Activated T-cell treated with anti-CD3 and anti-CD28 coated beads, Interleukin-2, amount 50 U/mL, for 48 hours (primary cell): ENCODE measurements at regions not wholly inside any gene's neighbourhood (a gene's known extent, or its start where the extent isn't known, plus 50 kb on each side); places are given as distances from the start of the nearest gene placed in this dataset.
"Not testable (repeated sequence)": the region's sequence is repeated elsewhere in the genome, so short reads cannot be mapped to it uniquely, and the experiment has no call there.

Source experiments
- DNase-seq, 2 experiments: peaks; one replicate each; pipeline ENCODE4 v3.0.0-alpha.2; 2020

DNA sequence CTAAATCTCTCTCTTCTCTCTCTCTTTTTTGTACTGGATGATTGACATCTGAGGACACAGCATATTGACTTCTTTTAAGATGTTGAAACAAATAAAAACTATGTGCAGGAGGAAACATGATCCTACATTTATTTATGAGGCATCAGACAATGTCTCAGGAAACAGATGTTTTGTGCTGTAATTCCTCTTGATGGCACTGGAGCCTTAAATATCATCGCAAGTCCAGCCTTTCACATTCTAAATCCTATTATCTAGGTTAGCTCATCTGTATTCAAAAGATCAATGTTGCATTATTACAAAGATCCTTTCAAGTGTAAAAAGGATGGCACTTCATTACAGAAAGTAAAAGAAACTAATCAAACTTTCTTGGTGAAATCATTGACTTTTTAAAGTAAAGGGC is 63.9 kb downstream of the MAT2B start:
- no peak for DNase-seq

DNA sequence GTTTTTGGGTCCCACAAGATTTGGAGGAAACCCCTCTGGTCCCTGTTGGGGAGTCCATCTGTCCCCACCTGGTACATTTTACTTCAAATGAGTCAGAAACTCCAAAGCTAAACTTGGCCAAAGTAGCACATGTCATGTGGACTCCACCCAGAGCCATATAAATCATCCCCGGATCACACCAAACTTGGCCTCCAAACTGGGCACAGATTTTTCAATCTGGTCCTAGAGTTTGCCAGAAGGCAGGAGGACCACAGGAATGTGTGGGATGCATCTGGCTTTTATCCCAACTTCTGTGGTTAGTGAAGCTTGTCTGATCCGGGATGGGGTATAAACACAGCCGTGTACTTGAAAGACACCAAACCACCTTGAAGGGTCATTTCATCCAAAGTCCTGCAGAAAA is 66.3 kb downstream of the MAT2B start:
- no peak for DNase-seq

GRCh38 chr5:163574472-163575440 is 69.3 kb downstream of the MAT2B start:
- DNase-seq, result no peak

DNA sequence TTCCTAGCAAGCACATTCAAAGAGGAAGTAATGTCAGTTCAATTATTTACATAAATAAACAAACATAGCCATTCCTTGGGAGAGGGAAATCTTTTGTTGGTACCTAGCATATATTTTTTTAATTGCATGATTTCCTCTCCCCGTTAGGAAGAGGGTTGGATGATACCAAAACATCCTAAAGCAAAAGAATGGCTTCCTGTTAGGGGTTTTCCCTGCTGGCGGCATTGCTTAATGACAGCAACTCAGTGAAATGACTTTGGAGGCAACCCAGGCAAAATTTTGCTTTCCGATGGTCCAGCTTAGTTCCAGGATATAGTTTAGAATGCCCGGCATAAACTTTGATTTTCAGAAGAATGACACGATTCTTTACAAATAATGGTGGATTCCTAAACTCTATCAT is 73.2 kb downstream of the MAT2B start:
- DNase-seq, result no peak

GRCh38 chr5:163579729-163580128 is 74.3 kb downstream of the MAT2B start:
- no peak for DNase-seq

DNA sequence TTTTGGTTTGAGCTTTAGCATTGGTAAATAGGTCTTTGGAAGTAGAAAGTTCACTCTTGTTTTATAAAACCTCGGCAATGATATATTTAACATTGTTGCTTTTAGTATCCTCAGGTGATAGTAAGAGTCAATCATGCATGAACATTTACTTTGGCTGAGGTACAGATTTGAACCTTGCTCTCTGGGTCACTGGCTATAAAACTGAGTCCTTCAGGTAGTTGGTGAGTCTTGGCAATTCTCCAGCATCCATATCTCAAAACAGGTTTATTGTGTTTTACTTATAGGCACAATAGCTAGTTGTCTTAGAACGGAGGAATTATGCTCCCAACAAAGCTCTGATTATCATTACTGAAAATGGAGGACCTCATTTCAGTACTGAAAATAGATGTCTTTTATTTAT is 75.1 kb downstream of the MAT2B start:
- no peak for DNase-seq

DNA sequence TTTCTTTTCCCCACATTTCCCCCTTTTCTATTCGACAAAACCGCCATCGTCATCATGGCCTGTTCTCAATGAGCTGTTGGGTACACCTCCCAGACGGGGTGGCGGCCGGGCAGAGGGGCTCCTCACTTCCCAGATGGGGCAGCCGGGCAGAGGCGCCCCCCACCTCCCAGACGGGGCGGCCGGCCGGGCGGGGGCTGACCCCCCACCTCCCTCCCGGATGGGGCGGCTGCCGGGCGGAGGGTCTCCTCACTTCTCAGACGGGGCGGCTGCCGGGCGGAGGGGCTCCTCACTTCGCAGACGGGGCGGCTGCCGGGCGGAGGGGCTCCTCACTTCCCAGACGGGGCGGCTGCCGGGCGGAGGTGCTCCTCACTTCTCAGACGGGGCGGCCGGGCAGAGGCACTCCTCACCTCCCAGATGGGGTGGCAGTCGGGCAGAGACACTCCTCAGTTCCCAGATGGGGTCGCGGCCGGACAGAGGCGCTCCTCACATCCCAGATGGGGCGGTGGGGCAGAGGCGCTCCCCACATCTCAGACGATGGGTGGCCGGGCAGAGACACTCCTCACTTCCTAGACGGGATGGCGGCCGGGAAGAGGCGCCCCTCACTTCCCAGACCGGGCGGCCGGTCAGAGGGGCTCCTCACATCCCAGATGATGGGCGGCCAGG is 78.2 kb downstream of the MAT2B start:
- not testable (repeated sequence) for DNase-seq

- no peak for DNase-seq
Observed at GRCh38 chr5:163585206-163585605, 79.8 kb downstream of the MAT2B start.

DNA sequence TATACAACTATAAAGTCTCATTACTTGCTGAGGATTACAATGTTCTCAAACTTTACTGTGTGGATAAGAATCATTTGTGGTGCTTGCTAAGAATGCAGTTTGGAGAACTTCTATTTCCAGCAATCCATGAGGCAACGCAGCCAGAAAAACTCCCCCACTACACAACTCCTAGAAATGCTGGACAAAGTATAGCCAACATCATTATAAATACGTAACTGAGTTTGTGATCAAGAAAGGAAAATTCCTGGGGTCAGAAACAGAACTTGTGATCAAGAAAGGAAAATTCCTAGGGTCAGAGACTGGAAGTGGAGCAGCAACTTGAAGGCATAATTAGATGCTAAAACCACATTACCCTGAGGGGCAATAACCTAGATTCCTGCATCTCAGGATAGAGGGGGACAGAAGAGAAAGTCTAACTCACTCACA is 81.1 kb downstream of the MAT2B start:
- DNase-seq, result no peak

DNA sequence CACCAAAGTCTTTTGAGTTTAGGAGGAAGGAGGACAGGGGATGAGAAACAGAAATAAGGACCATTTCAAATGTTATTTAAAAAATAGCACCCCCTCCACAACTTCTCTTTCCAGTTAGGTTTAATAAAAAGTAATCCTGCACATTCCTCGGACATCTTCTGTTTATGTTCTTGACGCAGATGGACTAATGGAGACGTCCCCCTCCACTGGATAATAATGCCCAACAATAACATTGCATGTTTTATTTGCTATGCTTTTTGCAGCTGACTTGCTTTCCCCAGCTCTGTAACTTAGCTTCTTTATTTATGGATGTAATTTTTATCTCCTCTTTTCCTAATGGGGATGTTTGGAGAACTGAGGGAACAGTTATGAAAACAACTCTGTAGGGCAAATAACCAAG is 89.5 kb downstream of the MAT2B start:
- no peak for DNase-seq

GRCh38 chr5:163595932-163596607 is 90.7 kb downstream of the MAT2B start:
- DNase-seq, result no peak

DNA sequence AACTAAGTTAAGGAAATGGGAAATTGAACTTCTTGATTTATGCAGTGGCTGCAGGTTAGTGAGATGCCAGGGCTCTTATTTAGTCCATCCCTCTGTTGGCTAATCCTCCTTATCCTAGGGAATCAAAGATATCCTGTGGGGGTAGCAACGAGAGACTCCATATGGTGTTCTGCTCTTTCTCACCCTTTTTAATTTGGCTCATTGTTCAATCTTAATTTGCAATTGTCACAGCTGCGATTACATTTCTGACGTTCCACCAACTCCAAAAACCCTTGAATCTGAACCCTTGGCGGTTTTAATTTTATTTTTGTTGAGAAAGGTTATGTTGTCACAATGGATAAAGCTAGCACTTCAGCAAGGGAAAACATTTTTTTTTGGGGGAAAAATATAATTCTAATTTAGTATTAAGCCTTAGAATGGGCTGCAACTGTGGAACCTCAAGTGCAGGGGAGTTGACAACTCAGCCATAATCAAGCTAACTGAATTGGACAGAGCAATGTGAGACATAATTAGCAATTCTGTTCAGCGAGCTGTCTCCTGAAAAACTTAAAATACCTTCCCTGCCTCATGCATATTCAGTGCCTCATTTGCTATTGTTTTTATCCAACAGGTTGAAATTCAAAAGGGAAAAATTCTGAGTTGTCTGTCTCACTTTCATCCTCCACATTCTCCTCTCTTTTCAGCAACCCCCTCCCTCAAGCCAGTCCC is 91.3 kb downstream of the MAT2B start:
- DNase-seq, result no peak

- no peak for DNase-seq
Observed at GRCh38 chr5:163604013-163604412, 98.6 kb downstream of the MAT2B start.

DNA sequence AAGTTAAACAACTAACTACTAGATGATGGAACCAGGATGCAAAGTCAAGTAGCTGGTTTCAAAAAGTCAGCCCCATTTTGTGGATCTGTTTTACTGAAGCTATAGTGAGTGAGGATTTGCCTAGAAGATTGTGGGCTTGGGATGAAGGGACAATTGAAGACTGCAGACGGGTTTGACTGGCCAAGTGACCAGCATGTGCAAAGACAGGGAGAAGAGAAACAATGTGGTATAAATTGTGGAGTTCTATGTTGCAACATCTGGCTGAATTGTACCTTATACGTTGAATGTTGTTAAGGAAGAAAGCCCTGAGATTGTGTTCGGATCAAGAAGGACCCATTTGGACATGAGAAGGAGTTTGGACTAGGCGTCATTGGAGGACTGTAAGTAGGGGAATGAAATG is 101.8 kb downstream of the MAT2B start:
- no peak for DNase-seq

- no peak for DNase-seq
Observed at GRCh38 chr5:163608621-163609020, 103.2 kb downstream of the MAT2B start.

GRCh38 chr5:163609910-163610309 is 104.5 kb downstream of the MAT2B start:
- no peak for DNase-seq

DNA sequence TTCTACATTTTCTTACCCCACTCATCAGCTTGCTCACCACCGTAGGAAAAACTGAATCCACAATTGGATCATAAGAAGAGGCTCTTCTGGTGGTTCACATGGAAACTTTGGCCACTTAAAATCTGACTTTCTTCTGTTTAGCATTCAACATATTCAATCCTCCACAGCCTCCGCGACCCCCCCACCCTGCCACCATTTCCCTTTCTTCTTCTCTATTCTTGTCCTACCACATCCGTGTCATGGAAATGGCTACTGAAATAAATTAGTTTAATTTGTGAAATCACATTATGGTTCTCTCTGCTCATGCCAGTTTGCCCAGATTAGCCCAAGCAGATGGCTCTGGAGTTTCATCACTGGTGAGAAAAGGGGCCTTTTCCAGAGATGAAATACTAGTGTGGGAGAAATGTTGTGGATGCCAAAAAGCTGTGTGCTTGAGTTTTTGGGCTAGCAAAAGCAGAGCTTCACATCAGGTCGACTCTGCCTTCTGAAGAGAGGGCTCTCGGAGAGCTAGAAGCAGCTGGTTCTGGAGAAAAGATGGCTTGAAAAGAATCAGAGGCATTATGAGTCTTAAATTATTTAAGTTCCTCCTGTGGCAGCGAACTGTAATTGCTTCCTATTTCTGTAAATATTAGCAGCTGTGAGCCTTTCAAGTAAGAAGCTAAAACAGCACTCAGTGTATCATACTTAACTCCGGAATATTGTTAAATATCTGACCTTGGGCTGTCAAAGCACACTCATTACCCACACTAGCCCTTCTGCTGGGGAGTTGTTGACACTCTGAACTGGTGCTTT is 107.1 kb downstream of the MAT2B start:
- DNase-seq, result no peak

- no peak for DNase-seq
Observed at GRCh38 chr5:163613150-163613442, 107.7 kb downstream of the MAT2B start.

DNA sequence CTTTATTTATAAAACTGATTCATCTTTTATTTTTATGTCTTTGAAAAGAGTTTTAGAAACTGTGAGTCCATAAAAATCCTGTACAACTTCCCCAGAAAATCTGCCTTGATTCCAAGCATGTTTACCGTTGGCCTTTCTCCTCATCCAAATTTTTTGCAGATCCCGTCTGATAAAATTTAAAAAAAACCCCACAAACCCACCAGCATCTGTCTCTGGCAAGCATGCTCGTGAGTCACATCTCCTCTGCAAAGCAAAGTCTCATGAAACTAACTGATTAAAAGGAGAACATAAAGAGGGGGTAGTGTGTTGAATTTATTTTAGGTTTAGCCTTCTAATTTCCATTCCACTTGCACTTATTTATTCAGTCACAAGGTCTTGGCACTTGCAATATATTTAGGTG is 109.4 kb downstream of the MAT2B start:
- no peak for DNase-seq

DNA sequence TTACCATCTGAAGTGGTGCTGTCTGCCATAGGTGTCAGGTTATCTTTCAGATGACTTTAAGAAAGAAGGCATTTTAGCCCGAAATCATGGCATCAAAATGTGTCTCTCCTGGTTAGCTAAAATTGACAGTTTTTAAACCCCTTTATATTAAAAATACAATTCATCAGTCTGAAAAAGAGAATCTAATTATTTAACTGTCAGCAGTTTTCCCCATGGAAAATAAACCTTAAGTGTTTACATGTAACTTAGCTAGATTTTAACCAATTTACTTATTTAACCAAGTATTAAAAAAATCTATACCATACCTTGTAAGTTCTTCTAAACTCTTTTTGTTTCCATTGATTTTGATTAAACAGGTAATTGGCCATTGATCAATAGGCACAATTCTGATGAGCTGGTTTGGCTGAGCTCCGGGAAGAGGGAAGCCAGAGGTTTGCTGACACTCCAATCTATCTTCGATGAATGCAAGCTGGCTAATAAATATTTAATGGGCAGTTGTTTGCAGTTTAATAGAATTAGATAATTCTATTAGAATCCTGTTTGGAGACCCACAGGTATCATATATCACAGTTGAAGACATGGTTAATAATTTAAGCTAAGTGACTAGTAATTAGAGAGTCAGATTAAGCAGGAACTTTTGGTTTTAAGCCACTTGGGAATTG is 114.0 kb downstream of the MAT2B start:
- DNase-seq, result no peak

DNA sequence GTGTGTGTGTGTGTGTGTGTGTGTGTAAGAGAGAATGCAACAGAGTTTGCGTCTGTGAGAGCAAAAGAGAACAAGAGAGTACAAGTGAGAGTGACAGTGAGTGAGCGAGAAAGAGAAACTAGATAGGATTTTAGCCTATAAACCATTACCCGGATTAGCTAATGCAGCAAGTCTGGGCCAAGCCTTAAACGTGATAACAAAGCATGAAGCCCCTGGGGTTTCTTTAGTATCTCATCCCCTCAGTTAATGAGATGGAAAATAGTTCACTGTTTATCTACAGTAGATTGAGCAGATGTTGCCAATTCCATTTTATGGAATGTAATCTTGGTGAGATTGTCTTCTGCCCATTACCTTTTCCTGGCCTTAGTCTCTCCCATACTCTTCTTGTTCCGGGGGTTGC is 114.5 kb downstream of the MAT2B start:
- DNase-seq, result no peak

DNA sequence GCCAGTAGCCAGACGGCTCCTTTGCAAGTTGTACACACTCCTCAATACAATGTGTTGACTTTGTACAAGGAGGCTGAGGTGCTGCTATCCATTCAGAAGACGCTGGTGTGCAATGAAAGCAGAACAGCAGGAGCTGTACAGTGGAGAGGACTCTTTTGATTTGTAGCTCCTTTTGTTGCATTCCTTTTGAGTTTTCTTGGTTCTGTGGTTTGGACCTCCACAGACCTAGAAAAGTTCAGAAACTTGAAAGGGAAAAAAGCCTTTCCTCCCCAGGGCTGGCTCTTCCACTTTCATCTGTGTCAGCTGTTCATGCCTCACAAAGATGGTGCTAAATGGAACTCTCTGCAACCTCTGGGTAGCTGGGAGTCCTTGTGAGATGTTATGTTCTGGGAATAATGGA is 117.4 kb downstream of the MAT2B start:
- DNase-seq, result no peak
